ENCODE measurements at regions not wholly inside any gene's neighbourhood (a gene's known extent, or its start where the extent isn't known, plus 50 kb on each side); places are given as distances from the start of the nearest gene placed in this dataset.

DNA sequence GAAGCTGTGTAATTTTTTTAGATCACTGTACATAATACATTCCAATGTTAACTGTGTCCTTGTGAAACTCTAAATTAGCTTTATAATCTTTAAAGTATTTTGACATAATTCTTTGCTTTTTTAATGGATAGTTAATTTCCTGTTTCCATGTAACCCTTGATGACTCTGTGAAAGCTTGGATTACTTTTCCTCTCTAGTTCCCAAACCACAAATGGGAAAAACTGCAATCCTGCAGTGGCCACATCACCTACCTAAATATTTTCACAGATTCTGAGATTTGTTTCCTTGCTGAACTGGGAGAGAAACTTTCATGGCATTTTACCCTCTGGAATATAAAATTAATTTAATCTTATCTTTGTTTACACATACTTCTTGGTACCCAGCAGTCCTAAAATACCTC is 161.6 kb upstream of the CCDC68 start:
- DNase-seq (ENCODE audit: low read depth): no peak

DNA sequence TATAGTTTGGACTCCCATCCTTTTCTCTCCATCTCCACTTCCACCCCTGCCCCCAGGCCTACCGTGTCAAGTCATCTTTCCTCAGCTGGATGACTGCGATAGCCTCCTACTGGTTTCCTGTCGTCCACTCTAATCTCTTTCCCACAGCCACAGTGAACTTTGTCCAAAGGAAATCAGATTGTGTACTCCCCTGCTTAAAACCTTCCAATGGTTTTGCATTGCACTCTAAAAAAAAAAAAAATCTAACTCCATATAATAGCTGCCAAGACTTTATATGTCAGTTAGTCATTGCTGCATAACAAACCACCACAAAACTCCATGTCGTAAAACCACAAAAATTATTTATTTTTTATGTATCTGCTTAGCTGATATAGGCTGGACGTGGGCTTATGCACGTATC is 160.2 kb upstream of the CCDC68 start:
- DNase-seq (ENCODE audit: low read depth): peak; percentile 78

GRCh38 chr18:55119016-55119415 is 159.8 kb upstream of the CCDC68 start:
- DNase-seq (ENCODE audit: low read depth): no peak

GRCh38 chr18:55116863-55117262 is 157.6 kb upstream of the CCDC68 start:
- no peak for DNase-seq (ENCODE audit: low read depth)

- no peak for DNase-seq (ENCODE audit: low read depth)
These were observed 156.3 kb upstream of the CCDC68 start for GRCh38 chr18:55115606-55116005.

GRCh38 chr18:55114876-55115275 is 155.6 kb upstream of the CCDC68 start:
- no peak for DNase-seq (ENCODE audit: low read depth)

- DNase-seq (ENCODE audit: low read depth): no peak
These were observed 154.5 kb upstream of the CCDC68 start for GRCh38 chr18:55113800-55114199.

- no peak for DNase-seq (ENCODE audit: low read depth)
These were observed 152.0 kb upstream of the CCDC68 start for GRCh38 chr18:55111271-55111670.

GRCh38 chr18:55110436-55110835 is 151.2 kb upstream of the CCDC68 start:
- no peak for DNase-seq (ENCODE audit: low read depth)

GRCh38 chr18:55109818-55110414 is 150.7 kb upstream of the CCDC68 start:
- DNase-seq (ENCODE audit: low read depth): no peak

DNA sequence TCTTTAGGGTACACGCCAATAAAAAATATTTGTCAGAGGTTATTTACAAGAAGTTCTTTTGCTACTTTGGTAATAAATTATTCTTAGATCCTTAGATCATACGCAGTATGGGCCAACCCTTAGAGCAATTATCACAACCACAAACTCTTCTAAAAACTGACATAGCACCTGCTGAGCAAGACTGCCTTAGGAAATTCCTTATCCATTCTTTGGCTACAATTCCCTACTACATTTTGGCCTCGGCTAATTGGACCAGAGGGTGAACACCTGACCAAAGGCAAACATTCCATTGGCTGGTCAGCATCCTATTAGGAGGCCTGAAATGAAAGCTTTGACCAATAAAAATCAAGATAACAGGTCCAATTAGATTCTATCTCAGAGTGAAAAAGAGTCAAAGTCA is 147.6 kb upstream of the CCDC68 start:
- no peak for DNase-seq (ENCODE audit: low read depth)

- no peak for DNase-seq (ENCODE audit: low read depth)
These were observed 147.2 kb upstream of the CCDC68 start for GRCh38 chr18:55106466-55106865.

DNA sequence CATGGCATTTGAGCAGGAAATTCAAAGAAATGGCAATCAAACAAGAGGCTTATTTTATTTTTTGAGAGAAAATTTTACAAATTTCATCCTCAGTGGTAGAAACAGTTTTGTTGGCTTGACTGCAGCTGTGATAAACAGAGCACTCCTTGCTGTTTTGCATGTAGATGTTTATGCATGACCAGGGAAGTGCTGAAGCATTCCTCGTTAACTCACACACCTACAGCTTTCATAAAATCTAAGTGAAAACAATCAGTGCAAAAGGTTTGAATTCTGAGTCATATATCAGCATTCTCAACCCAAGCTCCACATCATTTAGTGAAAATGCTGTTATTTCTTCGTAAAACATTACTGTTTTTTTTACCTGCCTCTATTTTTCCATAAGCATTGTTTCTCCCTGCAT is 146.6 kb upstream of the CCDC68 start:
- no peak for DNase-seq (ENCODE audit: low read depth)

DNA sequence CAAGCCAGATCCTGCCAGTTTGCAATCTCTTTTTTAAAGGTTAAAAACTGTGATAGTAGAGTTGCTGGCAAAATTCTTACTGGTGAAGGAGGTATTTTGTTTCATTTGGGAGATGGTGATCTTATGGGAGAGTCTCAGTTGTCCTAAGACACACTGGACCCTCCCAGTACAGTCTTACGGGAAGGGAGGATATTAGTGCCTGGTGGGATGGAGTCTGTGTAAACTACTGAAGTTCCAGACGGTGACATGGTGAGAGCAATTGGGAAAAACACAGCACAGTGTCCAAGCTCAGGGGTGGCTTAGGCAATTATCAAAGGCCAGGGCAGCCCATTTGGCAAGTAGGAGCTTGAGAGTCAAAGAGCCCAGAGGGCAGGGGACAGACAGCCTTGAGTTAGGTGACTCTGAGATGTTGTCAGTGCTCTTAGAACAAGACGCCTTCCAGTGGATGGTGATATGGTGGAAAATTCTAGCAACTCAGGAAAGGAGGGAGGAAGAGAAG is 143.7 kb upstream of the CCDC68 start:
- no peak for DNase-seq (ENCODE audit: low read depth)

GRCh38 chr18:55102501-55102900 is 143.2 kb upstream of the CCDC68 start:
- DNase-seq (ENCODE audit: low read depth): no peak

DNA sequence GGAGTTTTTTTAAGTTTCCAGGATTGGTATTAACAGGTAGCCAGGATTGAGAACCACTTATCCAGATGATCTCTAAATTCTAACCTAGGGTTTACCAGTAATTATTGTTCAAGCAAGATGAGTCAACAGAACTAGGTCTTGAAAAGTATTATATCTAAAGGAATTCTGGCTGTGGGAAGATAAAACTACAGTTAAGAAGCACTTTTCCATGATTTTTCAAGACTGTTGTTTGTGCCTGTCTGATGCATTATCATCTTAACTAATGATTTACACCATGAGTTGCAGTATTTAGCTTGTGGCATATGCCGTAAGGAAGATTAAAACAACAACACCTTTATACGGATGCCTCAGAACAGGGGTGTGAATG is 142.2 kb upstream of the CCDC68 start:
- DNase-seq (ENCODE audit: low read depth): no peak

GRCh38 chr18:55100817-55101457 is 141.7 kb upstream of the CCDC68 start:
- DNase-seq (ENCODE audit: low read depth): no peak

DNA sequence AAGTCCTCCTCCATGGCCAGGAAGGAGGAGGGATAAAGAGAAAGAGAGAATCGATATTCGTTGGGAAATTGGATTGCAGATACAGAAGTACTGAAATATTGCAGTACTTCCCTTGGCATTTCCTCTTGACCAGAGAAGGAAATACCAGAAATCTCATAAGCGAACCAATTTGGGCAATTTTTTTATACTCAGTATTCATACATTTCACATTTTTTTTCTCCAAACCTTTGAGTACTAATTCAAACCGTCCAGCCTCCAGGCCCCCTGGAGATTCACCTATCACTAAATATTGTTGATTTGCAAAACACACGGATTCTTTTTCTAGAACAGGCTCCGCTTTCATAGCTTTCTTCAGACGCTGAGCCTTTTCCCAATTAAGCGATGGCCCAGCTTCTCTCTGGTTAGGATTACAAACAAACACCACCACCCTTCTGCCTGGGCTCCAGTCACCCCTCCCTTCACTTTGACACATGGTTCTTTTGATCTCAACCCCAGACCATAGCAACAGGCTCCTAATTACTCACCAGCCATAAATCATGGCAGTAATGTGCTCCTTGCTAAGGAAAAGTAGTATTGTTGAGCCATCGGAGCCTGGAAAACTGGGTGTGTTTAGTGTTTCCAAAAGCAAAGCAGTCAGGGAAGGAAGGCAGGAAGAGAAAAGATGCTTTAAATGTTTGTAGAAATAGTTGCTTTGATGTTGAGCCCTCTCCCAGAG is 138.4 kb upstream of the CCDC68 start:
- no peak for DNase-seq (ENCODE audit: low read depth)

DNA sequence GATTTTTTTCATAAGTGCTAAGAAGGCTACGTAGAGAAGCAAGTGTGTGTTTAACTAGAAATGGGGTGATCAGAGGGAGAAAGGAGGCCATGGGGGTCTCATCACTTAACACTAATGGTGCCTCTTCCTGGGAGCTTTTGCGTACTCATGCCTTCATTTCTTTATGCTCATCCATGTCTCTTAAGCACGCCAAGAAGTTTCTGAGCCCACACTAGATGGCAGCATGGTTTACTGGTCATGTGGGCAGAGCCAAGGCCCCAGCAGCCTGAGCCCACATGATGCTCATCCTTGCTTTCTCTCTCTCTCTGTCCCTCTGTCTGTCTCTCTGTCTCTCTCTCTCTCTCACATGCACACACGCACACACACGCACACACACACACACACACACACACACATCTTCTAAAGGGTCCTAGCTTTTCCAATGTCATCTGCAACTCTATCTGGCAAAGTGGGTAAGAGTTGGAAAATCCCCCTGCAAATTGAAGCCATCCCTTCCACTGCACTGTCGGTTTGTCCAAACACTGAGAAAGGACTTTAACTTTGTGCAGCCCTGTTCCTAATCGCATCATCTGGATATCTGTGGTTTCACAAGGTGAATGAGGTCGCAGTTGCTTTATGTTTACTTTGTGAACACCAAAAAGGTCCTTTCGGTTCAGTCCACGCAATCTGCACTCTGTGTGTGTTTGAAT is 137.1 kb upstream of the CCDC68 start:
- no peak for DNase-seq (ENCODE audit: low read depth)

GRCh38 chr18:55095584-55095983 is 136.3 kb upstream of the CCDC68 start:
- no peak for DNase-seq (ENCODE audit: low read depth)

- DNase-seq (ENCODE audit: low read depth): no peak
These were observed 134.5 kb upstream of the CCDC68 start for GRCh38 chr18:55093808-55094207.

DNA sequence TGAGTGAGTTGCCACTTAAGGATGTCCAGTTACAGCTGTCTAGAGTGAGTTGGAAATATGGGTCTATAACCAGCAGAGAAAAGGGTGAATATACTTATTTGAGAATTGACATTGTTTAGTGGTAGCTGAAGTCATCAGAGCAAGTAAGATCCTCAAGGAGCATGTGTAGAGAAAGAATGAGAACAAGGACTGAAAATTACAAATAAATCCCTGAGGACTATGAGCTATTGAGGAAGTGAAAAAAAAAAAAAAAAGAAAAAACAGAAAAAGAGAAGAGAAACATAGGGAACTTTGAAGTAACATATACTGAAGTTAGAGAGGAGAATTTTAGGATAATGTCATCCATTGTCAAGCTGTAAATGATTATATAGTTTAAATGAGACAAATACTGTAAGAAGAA is 134.0 kb upstream of the CCDC68 start:
- no peak for DNase-seq (ENCODE audit: low read depth)

GRCh38 chr18:55092166-55092565 is 132.9 kb upstream of the CCDC68 start:
- DNase-seq (ENCODE audit: low read depth): no peak

Measured in CMK (cell line).